ENCODE measurements at regions not wholly inside any gene's neighbourhood (a gene's known extent, or its start where the extent isn't known, plus 50 kb on each side); places are given as distances from the start of the nearest gene placed in this dataset.
A peak's percentile ranks its signal among the peaks of the same experiment; 100 is the strongest.

GRCh38 chr6:43852350-43852864 lies 82.4 kb downstream of the VEGFA start:
- TF ChIP-seq CSDC2 (CRISPR knock-in tag; IDR thresholded peaks at IDR 0.05) = no peak
- no peak for TF ChIP-seq ZNF70 (CRISPR knock-in tag; IDR thresholded peaks at IDR 0.05)
- TF ChIP-seq GLIS3 (CRISPR knock-in tag; IDR thresholded peaks at IDR 0.05) = no peak
- no peak for ATAC-seq

- ATAC-seq = peak; percentile 58
These were observed 81.3 kb downstream of the VEGFA start for GRCh38 chr6:43851204-43851865.

GRCh38 chr6:43850314-43851203 lies 80.5 kb downstream of the VEGFA start:
- TF ChIP-seq ZC3H10 (CRISPR knock-in tag; IDR thresholded peaks at IDR 0.05) = no peak
- no peak for TF ChIP-seq ZNF565 (CRISPR knock-in tag; conservative IDR thresholded peaks at IDR 0.05; ENCODE audit: low read depth)
- no peak for TF ChIP-seq CSDC2 (CRISPR knock-in tag; IDR thresholded peaks at IDR 0.05)
- TF ChIP-seq TSHZ2 (CRISPR knock-in tag; IDR thresholded peaks at IDR 0.05) = no peak
- TF ChIP-seq TCF4 (CRISPR knock-in tag; IDR thresholded peaks at IDR 0.05; ENCODE audit: borderline replicate concordance) = no peak
- no peak for TF ChIP-seq POU6F1 (CRISPR knock-in tag; IDR thresholded peaks at IDR 0.05; ENCODE audit: borderline replicate concordance, low read depth)

More at GRCh38 chr6:43851204-43851865, 81.3 kb downstream of the VEGFA start:
- TF ChIP-seq TOX (CRISPR knock-in tag; IDR thresholded peaks at IDR 0.05; ENCODE audit: borderline replicate concordance) (no peak), ISL1 (CRISPR knock-in tag; IDR thresholded peaks at IDR 0.05) (no peak), PATZ1 (CRISPR knock-in tag; IDR thresholded peaks at IDR 0.05; ENCODE audit: borderline replicate concordance) (peak; percentile 23; the same call in 1 of the 2 replicates), GLIS3 (CRISPR knock-in tag; IDR thresholded peaks at IDR 0.05) (no peak), SNAI2 (CRISPR knock-in tag; IDR thresholded peaks at IDR 0.05) (no peak)

GRCh38 chr6:43849844-43850243 lies 79.8 kb downstream of the VEGFA start:
- TF ChIP-seq TSHZ2 (CRISPR knock-in tag; IDR thresholded peaks at IDR 0.05) (no peak), OSR1 (CRISPR knock-in tag; IDR thresholded peaks at IDR 0.05) (no peak), ZNF70 (CRISPR knock-in tag; IDR thresholded peaks at IDR 0.05) (no peak), TCF4 (CRISPR knock-in tag; IDR thresholded peaks at IDR 0.05; ENCODE audit: borderline replicate concordance) (no peak), PATZ1 (CRISPR knock-in tag; IDR thresholded peaks at IDR 0.05; ENCODE audit: borderline replicate concordance) (no peak), BACH2 (CRISPR knock-in tag; IDR thresholded peaks at IDR 0.05; ENCODE audit: borderline replicate concordance) (no peak), CREB5 (CRISPR knock-in tag; IDR thresholded peaks at IDR 0.05; ENCODE audit: low read depth) (no peak), ZNF8 (CRISPR knock-in tag; IDR thresholded peaks at IDR 0.05) (no peak), ZNF565 (CRISPR knock-in tag; conservative IDR thresholded peaks at IDR 0.05; ENCODE audit: low read depth) (no peak), ZC3H10 (CRISPR knock-in tag; IDR thresholded peaks at IDR 0.05) (no peak), ZFP3 (CRISPR knock-in tag; IDR thresholded peaks at IDR 0.05) (no peak)
- ATAC-seq = no peak

More at GRCh38 chr6:43850314-43851203, 80.5 kb downstream of the VEGFA start:
- ATAC-seq = no peak
